ENCODE measurements at regions not wholly inside any gene's neighbourhood (a gene's known extent, or its start where the extent isn't known, plus 50 kb on each side); places are given as distances from the start of the nearest gene placed in this dataset.

DNA sequence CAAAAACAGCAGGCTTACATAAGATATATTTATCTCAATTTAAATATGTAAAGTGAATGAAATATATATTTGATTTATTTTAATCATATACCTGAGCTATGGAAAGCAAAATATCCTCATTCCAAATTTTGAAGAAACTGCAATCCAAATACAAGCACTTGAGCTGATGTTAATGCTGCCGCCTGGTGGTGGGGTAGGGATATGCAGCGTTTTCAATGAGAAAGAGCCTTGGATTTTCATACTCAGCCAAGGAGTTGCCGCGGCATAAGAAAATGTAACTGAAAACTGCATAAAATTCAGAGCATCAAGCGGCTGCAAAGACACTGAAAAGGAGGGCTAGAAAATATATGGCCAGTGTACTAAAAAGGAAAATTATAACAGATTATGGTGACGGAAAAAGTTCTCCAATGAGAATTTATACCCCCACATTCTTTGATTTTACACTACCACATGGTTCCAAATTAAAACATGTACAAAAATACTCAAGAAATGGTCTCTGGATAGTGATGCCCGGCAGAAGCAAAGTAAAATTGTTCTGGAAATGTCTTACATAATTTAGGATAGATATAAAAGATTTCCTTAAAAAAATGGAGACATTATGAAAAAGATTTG is 660.3 kb upstream of the PITX2 start:
- TF ChIP-seq SMC3 (IDR thresholded peaks at IDR 0.05) (peak; percentile 71), POLR2A (IDR thresholded peaks at IDR 0.05; ENCODE audit: low read length) (no peak), RCOR1 (IDR thresholded peaks at IDR 0.05; ENCODE audit: low read depth, low read length) (no peak), KDM5A (IDR thresholded peaks at IDR 0.05) (no peak), HOXB13 (CRISPR knock-in tag; IDR thresholded peaks at IDR 0.05; ENCODE audit: low read depth) (no peak), MYC (IDR thresholded peaks at IDR 0.05; ENCODE audit: borderline replicate concordance, low read length) (no peak), ESRRA (IDR thresholded peaks at IDR 0.05; ENCODE audit: borderline replicate concordance, low read length) (no peak), EP300 (IDR thresholded peaks at IDR 0.05) (no peak), KDM1A (IDR thresholded peaks at IDR 0.05; ENCODE audit: low read depth) (no peak), NFE2L2 (conservative IDR thresholded peaks at IDR 0.05; ENCODE audit: low read length) (no peak)
- TF ChIP-seq, protein P1, sequence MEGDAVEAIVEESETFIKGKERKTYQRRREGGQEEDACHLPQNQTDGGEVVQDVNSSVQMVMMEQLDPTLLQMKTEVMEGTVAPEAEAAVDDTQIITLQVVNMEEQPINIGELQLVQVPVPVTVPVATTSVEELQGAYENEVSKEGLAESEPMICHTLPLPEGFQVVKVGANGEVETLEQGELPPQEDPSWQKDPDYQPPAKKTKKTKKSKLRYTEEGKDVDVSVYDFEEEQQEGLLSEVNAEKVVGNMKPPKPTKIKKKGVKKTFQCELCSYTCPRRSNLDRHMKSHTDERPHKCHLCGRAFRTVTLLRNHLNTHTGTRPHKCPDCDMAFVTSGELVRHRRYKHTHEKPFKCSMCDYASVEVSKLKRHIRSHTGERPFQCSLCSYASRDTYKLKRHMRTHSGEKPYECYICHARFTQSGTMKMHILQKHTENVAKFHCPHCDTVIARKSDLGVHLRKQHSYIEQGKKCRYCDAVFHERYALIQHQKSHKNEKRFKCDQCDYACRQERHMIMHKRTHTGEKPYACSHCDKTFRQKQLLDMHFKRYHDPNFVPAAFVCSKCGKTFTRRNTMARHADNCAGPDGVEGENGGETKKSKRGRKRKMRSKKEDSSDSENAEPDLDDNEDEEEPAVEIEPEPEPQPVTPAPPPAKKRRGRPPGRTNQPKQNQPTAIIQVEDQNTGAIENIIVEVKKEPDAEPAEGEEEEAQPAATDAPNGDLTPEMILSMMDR (IDR thresholded peaks at IDR 0.05), result peak; percentile 69
- TF ChIP-seq, protein P2, sequence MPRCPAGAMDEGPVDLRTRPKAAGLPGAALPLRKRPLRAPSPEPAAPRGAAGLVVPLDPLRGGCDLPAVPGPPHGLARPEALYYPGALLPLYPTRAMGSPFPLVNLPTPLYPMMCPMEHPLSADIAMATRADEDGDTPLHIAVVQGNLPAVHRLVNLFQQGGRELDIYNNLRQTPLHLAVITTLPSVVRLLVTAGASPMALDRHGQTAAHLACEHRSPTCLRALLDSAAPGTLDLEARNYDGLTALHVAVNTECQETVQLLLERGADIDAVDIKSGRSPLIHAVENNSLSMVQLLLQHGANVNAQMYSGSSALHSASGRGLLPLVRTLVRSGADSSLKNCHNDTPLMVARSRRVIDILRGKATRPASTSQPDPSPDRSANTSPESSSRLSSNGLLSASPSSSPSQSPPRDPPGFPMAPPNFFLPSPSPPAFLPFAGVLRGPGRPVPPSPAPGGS (IDR thresholded peaks at IDR 0.05), result no peak
- TF ChIP-seq, protein P3, sequence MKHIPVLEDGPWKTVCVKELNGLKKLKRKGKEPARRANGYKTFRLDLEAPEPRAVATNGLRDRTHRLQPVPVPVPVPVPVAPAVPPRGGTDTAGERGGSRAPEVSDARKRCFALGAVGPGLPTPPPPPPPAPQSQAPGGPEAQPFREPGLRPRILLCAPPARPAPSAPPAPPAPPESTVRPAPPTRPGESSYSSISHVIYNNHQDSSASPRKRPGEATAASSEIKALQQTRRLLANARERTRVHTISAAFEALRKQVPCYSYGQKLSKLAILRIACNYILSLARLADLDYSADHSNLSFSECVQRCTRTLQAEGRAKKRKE (CRISPR knock-in tag; IDR thresholded peaks at IDR 0.05; ENCODE audit: low read depth), result no peak
- TF ChIP-seq, protein P4, sequence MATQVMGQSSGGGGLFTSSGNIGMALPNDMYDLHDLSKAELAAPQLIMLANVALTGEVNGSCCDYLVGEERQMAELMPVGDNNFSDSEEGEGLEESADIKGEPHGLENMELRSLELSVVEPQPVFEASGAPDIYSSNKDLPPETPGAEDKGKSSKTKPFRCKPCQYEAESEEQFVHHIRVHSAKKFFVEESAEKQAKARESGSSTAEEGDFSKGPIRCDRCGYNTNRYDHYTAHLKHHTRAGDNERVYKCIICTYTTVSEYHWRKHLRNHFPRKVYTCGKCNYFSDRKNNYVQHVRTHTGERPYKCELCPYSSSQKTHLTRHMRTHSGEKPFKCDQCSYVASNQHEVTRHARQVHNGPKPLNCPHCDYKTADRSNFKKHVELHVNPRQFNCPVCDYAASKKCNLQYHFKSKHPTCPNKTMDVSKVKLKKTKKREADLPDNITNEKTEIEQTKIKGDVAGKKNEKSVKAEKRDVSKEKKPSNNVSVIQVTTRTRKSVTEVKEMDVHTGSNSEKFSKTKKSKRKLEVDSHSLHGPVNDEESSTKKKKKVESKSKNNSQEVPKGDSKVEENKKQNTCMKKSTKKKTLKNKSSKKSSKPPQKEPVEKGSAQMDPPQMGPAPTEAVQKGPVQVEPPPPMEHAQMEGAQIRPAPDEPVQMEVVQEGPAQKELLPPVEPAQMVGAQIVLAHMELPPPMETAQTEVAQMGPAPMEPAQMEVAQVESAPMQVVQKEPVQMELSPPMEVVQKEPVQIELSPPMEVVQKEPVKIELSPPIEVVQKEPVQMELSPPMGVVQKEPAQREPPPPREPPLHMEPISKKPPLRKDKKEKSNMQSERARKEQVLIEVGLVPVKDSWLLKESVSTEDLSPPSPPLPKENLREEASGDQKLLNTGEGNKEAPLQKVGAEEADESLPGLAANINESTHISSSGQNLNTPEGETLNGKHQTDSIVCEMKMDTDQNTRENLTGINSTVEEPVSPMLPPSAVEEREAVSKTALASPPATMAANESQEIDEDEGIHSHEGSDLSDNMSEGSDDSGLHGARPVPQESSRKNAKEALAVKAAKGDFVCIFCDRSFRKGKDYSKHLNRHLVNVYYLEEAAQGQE (IDR thresholded peaks at IDR 0.05), result no peak
